Prostate gland (tissue), 2 donors: ENCODE measurements at regions not wholly inside any gene's neighbourhood (a gene's known extent, or its start where the extent isn't known, plus 50 kb on each side); places are given as distances from the start of the nearest gene placed in this dataset.

Source experiments
- POLR2AphosphoS5 ChIP-seq: sonication (generic); formaldehyde crosslinking; IDR thresholded peaks from one replicate; pipeline ENCODE4 v1.6.1; 2017; ENCODE audit warnings: antibody characterized with exemption
- TF ChIP-seq, protein P1 (sequence below), 4 experiments: fragments of 200-600 bp in 2 of 4; fragments of 450-650 bp in 2 of 4; sonication (generic) in 2 of 4; IDR thresholded peaks; 1 replicate in 3 of 4; 2 replicates in 1 of 4; pipeline ENCODE4 v1.5.1; 2016 to 2019; ENCODE audit warnings: antibody characterized with exemption in 4 of 4, mild to moderate bottlenecking in 2 of 4, moderate library complexity in 2 of 4

DNA sequence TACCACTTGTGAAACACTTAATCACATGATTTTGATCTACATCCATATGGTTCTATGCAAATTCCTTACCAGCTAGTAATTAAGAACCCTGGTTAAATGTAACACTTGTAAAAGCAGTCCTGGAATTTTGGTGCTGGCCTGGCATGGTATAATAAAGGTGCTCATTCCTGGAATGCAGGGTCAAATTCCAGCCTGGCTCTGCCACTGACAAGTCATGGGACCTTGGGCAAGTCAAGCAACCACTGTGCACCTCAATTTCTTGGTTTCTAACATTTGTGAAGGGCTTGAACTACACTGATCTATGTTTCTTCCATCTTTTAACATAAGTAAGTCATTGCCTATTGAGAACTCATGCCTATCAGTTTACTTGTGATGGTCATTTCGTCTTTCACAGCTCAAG lies 91.9 kb upstream of the PIK3CG start:
- TF ChIP-seq, protein P1, sequence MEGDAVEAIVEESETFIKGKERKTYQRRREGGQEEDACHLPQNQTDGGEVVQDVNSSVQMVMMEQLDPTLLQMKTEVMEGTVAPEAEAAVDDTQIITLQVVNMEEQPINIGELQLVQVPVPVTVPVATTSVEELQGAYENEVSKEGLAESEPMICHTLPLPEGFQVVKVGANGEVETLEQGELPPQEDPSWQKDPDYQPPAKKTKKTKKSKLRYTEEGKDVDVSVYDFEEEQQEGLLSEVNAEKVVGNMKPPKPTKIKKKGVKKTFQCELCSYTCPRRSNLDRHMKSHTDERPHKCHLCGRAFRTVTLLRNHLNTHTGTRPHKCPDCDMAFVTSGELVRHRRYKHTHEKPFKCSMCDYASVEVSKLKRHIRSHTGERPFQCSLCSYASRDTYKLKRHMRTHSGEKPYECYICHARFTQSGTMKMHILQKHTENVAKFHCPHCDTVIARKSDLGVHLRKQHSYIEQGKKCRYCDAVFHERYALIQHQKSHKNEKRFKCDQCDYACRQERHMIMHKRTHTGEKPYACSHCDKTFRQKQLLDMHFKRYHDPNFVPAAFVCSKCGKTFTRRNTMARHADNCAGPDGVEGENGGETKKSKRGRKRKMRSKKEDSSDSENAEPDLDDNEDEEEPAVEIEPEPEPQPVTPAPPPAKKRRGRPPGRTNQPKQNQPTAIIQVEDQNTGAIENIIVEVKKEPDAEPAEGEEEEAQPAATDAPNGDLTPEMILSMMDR (IDR thresholded peaks at IDR 0.05) = no peak
- TF ChIP-seq POLR2AphosphoS5 = no peak
